ENCODE measurements at regions not wholly inside any gene's neighbourhood (a gene's known extent, or its start where the extent isn't known, plus 50 kb on each side); places are given as distances from the start of the nearest gene placed in this dataset.

GRCh38 chr2:184157141-184157540, 441.2 kb upstream of the ZNF804A start (continued):
- no peak for TF ChIP-seq ZNF462 (CRISPR knock-in tag; IDR thresholded peaks at IDR 0.05)
- no peak for TF ChIP-seq STAT1 (IDR thresholded peaks at IDR 0.05; ENCODE audit: unreplicated experiment)

- Histone ChIP-seq H3K9me2 (ENCODE audit: insufficient read depth) (no peaks in the 10 kb centered on the region), H3K4me1 (ENCODE audit: insufficient read depth) (no peaks in the 10 kb centered on the region), H3K27ac (ENCODE audit: low read depth) (no peak overlapping the region), H3K27me3 (ENCODE audit: insufficient read depth) (no peaks in the 10 kb centered on the region), H3K4me2 (no peak overlapping the region), H3K79me2 (replicated peaks; ENCODE audit: insufficient read depth) (no peaks in the 10 kb centered on the region), H3F3A (replicated peaks; ENCODE audit: low read depth) (no peaks in the 10 kb centered on the region), H2AFZ (no peak overlapping the region), H3K36me3 (ENCODE audit: insufficient read depth) (no peaks in the 10 kb centered on the region), H3K4me3 (no peak overlapping the region), H4K20me1 (replicated peaks; ENCODE audit: insufficient read depth) (no peaks in the 10 kb centered on the region)
- Mint-ChIP-seq H3K27me3 (ENCODE audit: insufficient read depth, low read depth, poor library complexity) (no peaks in the 10 kb centered on the region), H3K4me1 (no peaks in the 10 kb centered on the region), H3K4me3 (no peak overlapping the region), H3K36me3 (ENCODE audit: low read depth) (no peaks in the 10 kb centered on the region), H3K27ac (no peak overlapping the region), H3K9me3 (no peaks in the 10 kb centered on the region)
- ATAC-seq: no peak
- no peak for DNase-seq (ENCODE audit: low spot score)
- TF ChIP-seq ZNF462 (CRISPR knock-in tag; IDR thresholded peaks at IDR 0.05) (no peak), POLR2AphosphoS5 (IDR thresholded peaks at IDR 0.05; ENCODE audit: low read depth) (no peak), EZH2 (IDR thresholded peaks at IDR 0.05; ENCODE audit: low read depth, unreplicated experiment) (no peak), NANOG (IDR thresholded peaks at IDR 0.05; ENCODE audit: borderline replicate concordance) (no peak), CTCF (conservative IDR thresholded peaks at IDR 0.05; ENCODE audit: low read depth in 2 of 2) (no peak)
These were observed 435.9 kb upstream of the ZNF804A start for GRCh38 chr2:184162426-184162825.

All from GM23338 (cell line).